ENCODE measurements at regions not wholly inside any gene's neighbourhood (a gene's known extent, or its start where the extent isn't known, plus 50 kb on each side); places are given as distances from the start of the nearest gene placed in this dataset.

DNA sequence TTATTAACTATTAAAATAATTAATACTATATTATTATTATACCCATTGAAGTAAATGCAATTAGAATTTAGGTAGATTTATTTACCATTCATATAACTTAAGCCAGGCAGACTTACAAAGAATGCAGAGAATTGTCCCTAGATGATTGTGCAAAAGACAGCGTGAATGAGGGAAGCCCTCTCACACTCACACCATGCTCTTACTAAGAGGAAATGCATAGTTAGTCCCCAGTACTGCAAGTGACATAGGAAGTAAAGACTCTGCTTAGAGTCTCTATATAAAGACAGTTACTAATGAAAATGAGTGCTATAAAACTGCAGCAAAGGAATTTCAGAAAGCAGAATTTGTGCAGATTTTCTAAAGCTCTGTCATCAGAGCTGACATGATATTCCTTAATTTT, 270.4 kb downstream of the ZBBX start:
- no peak for TF ChIP-seq EZH2 (IDR thresholded peaks at IDR 0.05; ENCODE audit: low read length)
- TF ChIP-seq, protein P1, sequence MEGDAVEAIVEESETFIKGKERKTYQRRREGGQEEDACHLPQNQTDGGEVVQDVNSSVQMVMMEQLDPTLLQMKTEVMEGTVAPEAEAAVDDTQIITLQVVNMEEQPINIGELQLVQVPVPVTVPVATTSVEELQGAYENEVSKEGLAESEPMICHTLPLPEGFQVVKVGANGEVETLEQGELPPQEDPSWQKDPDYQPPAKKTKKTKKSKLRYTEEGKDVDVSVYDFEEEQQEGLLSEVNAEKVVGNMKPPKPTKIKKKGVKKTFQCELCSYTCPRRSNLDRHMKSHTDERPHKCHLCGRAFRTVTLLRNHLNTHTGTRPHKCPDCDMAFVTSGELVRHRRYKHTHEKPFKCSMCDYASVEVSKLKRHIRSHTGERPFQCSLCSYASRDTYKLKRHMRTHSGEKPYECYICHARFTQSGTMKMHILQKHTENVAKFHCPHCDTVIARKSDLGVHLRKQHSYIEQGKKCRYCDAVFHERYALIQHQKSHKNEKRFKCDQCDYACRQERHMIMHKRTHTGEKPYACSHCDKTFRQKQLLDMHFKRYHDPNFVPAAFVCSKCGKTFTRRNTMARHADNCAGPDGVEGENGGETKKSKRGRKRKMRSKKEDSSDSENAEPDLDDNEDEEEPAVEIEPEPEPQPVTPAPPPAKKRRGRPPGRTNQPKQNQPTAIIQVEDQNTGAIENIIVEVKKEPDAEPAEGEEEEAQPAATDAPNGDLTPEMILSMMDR (optimal IDR thresholded peaks at IDR 0.05 in 1 of 3, IDR thresholded peaks at IDR 0.05 in 1 of 3, conservative IDR thresholded peaks at IDR 0.05 in 1 of 3; ENCODE audit: extremely low read depth in 1 of 3, insufficient read depth in 2 of 3, low read length in 3 of 3) = no peak
- no peaks in the 10 kb centered on the region for H4K20me1 ChIP-seq (ENCODE audit: control insufficient read depth, extremely low read depth, insufficient read depth, low read length)
- dilution Hi-C loops (cut with MboI; ENCODE audit: extremely low pct_ligation_motif_present, low sequenced_read_pairs) = no loop called here
- no peaks in the 10 kb centered on the region for H3K27me3 ChIP-seq (ENCODE audit: control insufficient read depth, extremely low read depth, insufficient read depth, low read length)
- H3K4me2 ChIP-seq (ENCODE audit: control insufficient read depth, extremely low read depth, insufficient read depth, low read depth, low read length) = no peak overlapping the region
- H2AFZ ChIP-seq (ENCODE audit: control insufficient read depth, low read length) = no peak overlapping the region
- H3K79me2 ChIP-seq (ENCODE audit: control insufficient read depth, insufficient read depth, low read length) = no peaks in the 10 kb centered on the region
- no peak for FAIRE-seq
- H3K4me1 ChIP-seq (ENCODE audit: control insufficient read depth, extremely low read depth, insufficient read depth, low read length) = no peaks in the 10 kb centered on the region
- no peak overlapping the region for H3K9ac ChIP-seq (ENCODE audit: control insufficient read depth, extremely low read depth, insufficient read depth, low read length)
- H3K4me3 ChIP-seq (ENCODE audit: control insufficient read depth in 2 of 3, extremely low read depth in 1 of 3, insufficient read depth in 2 of 3, low read depth in 1 of 3, low read length in 3 of 3) = no peak overlapping the region
- no peaks in the 10 kb centered on the region for H3K36me3 ChIP-seq (ENCODE audit: control insufficient read depth in 2 of 2, extremely low read depth in 1 of 2, insufficient read depth in 2 of 2, low read length in 2 of 2)
- DNase-seq (ENCODE audit: low read depth, low spot score) = no peak
- peaks cover 2% of the 10 kb centered on the region for H3K9me3 ChIP-seq (ENCODE audit: control insufficient read depth, low read depth, low read length)
- no peaks in the 10 kb centered on the region for H3K9me1 ChIP-seq (ENCODE audit: control insufficient read depth, extremely low read depth, insufficient read depth, low read length)
- H3K27ac ChIP-seq (ENCODE audit: control insufficient read depth, insufficient read depth, low read length) = no peak overlapping the region

DNA sequence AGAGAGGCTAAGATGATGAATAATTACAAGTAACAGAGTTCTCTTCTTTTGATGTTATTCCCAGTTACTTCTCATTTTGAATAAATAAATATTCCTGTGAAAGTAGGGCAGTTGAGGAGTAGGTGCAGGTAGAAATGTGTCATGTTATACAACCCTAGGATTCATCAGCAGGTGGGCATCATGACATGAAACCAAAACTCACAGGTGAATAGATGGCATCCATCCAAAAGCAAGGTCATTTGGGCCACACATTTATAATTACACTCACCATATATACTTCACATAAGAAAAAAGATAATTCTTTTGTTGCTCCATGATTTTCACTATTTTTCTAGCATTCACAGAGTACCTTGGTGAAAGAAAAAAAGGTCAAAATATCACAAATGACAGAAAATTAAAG, 273.6 kb downstream of the ZBBX start:
- TF ChIP-seq EZH2 (IDR thresholded peaks at IDR 0.05; ENCODE audit: low read length) = no peak
- dilution Hi-C loops (cut with MboI; ENCODE audit: extremely low pct_ligation_motif_present, low sequenced_read_pairs) = no loop called here
- no peaks in the 10 kb centered on the region for H3K36me3 ChIP-seq (ENCODE audit: control insufficient read depth in 2 of 2, extremely low read depth in 1 of 2, insufficient read depth in 2 of 2, low read length in 2 of 2)
- DNase-seq (ENCODE audit: low read depth, low spot score) (no peak), FAIRE-seq (no peak)
- no peak overlapping the region for H2AFZ ChIP-seq (ENCODE audit: control insufficient read depth, low read length)
- H3K27me3 ChIP-seq (ENCODE audit: control insufficient read depth, extremely low read depth, insufficient read depth, low read length) = no peaks in the 10 kb centered on the region
- no peak overlapping the region for H3K4me2 ChIP-seq (ENCODE audit: control insufficient read depth, extremely low read depth, insufficient read depth, low read depth, low read length)
- H4K20me1 ChIP-seq (ENCODE audit: control insufficient read depth, extremely low read depth, insufficient read depth, low read length) = no peaks in the 10 kb centered on the region
- no peaks in the 10 kb centered on the region for H3K9me1 ChIP-seq (ENCODE audit: control insufficient read depth, extremely low read depth, insufficient read depth, low read length)
- H3K27ac ChIP-seq (ENCODE audit: control insufficient read depth, insufficient read depth, low read length) = no peak overlapping the region
- H3K9ac ChIP-seq (ENCODE audit: control insufficient read depth, extremely low read depth, insufficient read depth, low read length) = no peak overlapping the region
- H3K4me3 ChIP-seq (ENCODE audit: control insufficient read depth in 2 of 3, extremely low read depth in 1 of 3, insufficient read depth in 2 of 3, low read depth in 1 of 3, low read length in 3 of 3) = no peak overlapping the region
- H3K79me2 ChIP-seq (ENCODE audit: control insufficient read depth, insufficient read depth, low read length) = no peaks in the 10 kb centered on the region
- H3K9me3 ChIP-seq (ENCODE audit: control insufficient read depth, low read depth, low read length) = no peaks in the 10 kb centered on the region
- no peaks in the 10 kb centered on the region for H3K4me1 ChIP-seq (ENCODE audit: control insufficient read depth, extremely low read depth, insufficient read depth, low read length)

DNA sequence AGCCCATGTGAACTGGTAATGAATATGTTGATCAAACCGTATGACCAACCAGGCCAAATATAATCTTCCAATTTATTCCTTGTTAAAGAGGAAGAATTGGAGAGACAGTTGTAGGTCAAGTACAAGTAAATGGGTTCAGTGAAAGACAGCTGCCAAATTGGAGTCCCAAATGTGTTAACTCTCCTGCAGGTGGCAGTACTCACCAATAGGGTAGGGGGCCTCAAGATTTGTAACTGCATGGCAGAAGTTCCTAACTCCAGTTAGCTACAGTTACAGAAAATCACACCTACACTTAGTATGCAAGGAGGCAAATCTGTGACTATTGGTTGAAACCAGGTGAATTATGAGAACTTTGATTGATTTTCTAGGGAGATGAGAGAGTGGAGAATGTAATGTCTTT, 278.0 kb downstream of the ZBBX start:
- Histone ChIP-seq H2AFZ (ENCODE audit: control insufficient read depth, low read length) (no peak overlapping the region), H3K4me3 (ENCODE audit: control insufficient read depth in 2 of 3, extremely low read depth in 1 of 3, insufficient read depth in 2 of 3, low read depth in 1 of 3, low read length in 3 of 3) (no peak overlapping the region), H3K9me3 (ENCODE audit: control insufficient read depth, low read depth, low read length) (no peaks in the 10 kb centered on the region), H3K36me3 (ENCODE audit: control insufficient read depth in 2 of 2, extremely low read depth in 1 of 2, insufficient read depth in 2 of 2, low read length in 2 of 2) (no peaks in the 10 kb centered on the region), H4K20me1 (ENCODE audit: control insufficient read depth, extremely low read depth, insufficient read depth, low read length) (no peaks in the 10 kb centered on the region), H3K9ac (ENCODE audit: control insufficient read depth, extremely low read depth, insufficient read depth, low read length) (no peak overlapping the region), H3K9me1 (ENCODE audit: control insufficient read depth, extremely low read depth, insufficient read depth, low read length) (no peaks in the 10 kb centered on the region), H3K27ac (ENCODE audit: control insufficient read depth, insufficient read depth, low read length) (no peak overlapping the region), H3K4me2 (ENCODE audit: control insufficient read depth, extremely low read depth, insufficient read depth, low read depth, low read length) (no peak overlapping the region), H3K4me1 (ENCODE audit: control insufficient read depth, extremely low read depth, insufficient read depth, low read length) (no peaks in the 10 kb centered on the region), H3K27me3 (ENCODE audit: control insufficient read depth, extremely low read depth, insufficient read depth, low read length) (no peaks in the 10 kb centered on the region), H3K79me2 (ENCODE audit: control insufficient read depth, insufficient read depth, low read length) (no peaks in the 10 kb centered on the region)
- dilution Hi-C loops (cut with MboI; ENCODE audit: extremely low pct_ligation_motif_present, low sequenced_read_pairs) = no loop called here
- FAIRE-seq = no peak
- DNase-seq (ENCODE audit: low read depth, low spot score) = no peak
- TF ChIP-seq, protein P1 (optimal IDR thresholded peaks at IDR 0.05 in 1 of 3, IDR thresholded peaks at IDR 0.05 in 1 of 3, conservative IDR thresholded peaks at IDR 0.05 in 1 of 3; ENCODE audit: extremely low read depth in 1 of 3, insufficient read depth in 2 of 3, low read length in 3 of 3) = peak in 2 of 3 experiments; percentile 5 to 18
- no peak for TF ChIP-seq EZH2 (IDR thresholded peaks at IDR 0.05; ENCODE audit: low read length)

Measured in keratinocyte (primary cell).